ENCODE measurements at regions not wholly inside any gene's neighbourhood (a gene's known extent, or its start where the extent isn't known, plus 50 kb on each side); places are given as distances from the start of the nearest gene placed in this dataset.

GRCh38 chr9:129270205-129270604 lies 92.1 kb upstream of the IER5L start:
- peak; percentile 33 to 58 for DNase-seq (ENCODE audit: low read depth in 2 of 2)

DNA sequence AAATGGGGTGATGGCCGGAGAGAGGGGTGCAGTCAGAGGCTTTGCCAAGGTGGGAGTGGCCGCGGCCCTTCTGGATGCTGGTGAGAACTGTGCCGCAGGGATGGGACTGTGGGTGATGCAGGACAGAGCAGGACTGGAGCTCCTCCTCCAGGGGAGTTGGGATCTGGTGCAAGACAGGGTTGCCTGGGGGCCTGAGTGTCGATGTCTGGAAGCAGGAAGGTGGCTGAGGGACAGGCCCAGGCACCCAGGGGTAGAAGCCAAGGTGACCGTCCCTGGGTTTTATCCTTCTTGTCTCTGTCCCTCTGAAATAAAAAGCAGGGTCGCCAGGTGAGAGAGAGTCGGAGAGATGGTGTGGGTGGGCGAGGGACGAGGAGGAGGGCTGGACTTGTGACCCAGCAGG lies 89.1 kb upstream of the IER5L start:
- DNase-seq (ENCODE audit: low read depth in 2 of 2): no peak

GRCh38 chr9:129266536-129266935 lies 88.5 kb upstream of the IER5L start:
- DNase-seq (ENCODE audit: low read depth in 2 of 2): no peak

DNA sequence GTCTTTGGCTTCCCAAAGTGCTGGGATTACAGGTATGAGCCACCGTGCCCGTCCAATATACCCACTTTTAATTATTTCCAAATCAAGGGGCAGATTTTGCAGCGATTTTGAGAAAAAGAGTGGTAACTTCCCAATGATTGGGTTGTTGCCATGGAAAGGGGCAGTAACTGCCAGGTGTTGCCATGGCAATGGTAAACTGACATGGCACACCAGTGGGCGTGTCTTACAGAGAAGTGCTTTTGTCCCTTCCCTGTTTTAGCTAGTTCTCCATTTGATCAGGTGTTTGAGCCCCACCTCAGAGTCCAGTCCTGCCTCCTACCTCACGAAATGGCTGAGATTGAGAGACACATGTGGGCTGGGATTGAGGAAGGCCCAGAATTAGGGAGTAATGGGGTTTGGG lies 86.3 kb upstream of the IER5L start:
- DNase-seq (ENCODE audit: low read depth in 2 of 2): no peak

- no peak for DNase-seq (ENCODE audit: low read depth in 2 of 2)
These were observed 85.8 kb upstream of the IER5L start for GRCh38 chr9:129263836-129264235.

DNA sequence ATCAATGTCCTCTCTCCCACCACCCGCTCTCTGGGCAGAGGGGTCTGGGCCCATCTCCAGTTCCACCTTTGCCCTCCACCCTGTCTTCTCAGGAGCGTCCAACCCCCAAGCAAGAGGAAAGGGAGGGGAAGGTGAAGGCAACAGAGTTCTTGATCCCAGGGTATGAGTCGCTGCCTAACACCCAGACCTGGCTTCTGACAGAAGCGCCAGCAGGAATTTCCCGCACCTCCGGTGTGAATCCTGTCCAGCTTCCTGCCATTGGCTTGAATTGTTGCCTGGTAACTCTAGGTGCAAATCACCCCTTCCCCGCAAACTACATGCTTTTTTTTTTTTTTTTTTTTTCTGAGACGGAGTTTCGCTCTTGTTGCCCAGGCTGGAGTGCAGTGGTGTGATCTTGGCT lies 84.2 kb upstream of the IER5L start:
- no peak for DNase-seq (ENCODE audit: low read depth in 2 of 2)

GRCh38 chr9:129259375-129259774 lies 81.3 kb upstream of the IER5L start:
- no peak for DNase-seq (ENCODE audit: low read depth in 2 of 2)

DNA sequence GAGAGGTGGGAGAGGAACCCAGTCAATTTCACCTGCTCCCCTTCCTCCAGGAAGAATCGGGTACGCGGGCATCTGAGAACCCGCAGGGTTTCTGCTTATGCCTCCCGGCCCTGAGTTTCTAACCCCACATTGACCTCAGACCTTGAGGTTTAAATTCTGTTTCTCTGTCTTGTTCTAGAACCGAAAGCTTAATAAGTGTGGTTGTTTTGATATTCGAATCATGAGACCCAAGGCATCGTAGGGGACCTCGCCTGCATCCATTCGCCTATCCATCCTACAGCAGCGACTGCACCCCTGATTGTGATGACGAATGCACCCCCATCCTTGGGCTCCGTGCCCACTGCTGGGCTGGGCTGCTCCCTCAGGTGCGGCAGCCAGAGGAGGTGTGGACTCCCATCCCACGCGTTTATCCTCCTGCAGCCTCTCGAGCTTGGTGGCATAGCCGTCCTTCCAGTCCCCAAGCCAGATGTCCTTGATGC lies 80.8 kb upstream of the IER5L start:
- DNase-seq (ENCODE audit: low read depth in 2 of 2): no peak

GRCh38 chr9:129258124-129258822 lies 80.2 kb upstream of the IER5L start:
- DNase-seq (ENCODE audit: low read depth in 2 of 2): peak; percentile 89 to 91

DNA sequence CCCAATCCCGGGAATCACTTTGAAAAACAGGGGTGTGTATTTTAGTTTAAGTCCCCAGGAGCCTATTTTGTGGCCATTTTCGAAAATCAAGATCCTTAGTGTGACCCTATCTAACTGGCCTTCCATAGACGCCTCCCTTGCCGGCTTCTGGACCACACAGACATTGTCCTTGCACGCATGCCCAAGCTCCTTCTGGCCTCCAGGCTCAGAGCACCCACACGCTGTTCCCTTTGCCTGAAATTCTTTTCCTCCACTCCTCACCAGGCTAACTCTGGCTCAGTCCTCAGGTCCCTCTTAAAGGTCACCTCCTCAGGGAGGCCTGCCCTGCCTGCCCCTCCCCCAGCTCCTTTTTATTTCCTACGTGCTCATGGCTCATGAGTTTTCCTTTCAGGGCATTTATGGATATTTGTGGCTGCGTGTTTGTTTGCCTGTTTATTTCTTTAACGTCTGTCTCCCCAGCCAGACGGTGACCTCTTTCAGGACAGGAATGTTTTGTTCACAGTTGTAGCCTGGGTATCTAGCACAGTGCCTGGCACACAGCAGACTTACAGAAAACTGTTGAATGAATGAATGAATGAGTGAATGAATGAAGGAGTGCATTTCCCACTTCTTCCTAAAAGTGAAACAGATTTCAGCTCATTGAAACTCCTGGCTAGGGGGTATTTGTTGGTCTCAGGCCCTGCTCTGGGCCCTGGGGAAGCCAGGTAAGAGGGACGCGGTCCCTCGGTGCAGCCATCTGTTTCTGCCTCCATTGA lies 79.1 kb upstream of the IER5L start:
- no peak for DNase-seq (ENCODE audit: low read depth in 2 of 2)

- no peak for DNase-seq (ENCODE audit: low read depth in 2 of 2)
These were observed 76.7 kb upstream of the IER5L start for GRCh38 chr9:129254566-129255287.

- no peak for DNase-seq (ENCODE audit: low read depth in 2 of 2)
These were observed 75.8 kb upstream of the IER5L start for GRCh38 chr9:129253803-129254381.

DNA sequence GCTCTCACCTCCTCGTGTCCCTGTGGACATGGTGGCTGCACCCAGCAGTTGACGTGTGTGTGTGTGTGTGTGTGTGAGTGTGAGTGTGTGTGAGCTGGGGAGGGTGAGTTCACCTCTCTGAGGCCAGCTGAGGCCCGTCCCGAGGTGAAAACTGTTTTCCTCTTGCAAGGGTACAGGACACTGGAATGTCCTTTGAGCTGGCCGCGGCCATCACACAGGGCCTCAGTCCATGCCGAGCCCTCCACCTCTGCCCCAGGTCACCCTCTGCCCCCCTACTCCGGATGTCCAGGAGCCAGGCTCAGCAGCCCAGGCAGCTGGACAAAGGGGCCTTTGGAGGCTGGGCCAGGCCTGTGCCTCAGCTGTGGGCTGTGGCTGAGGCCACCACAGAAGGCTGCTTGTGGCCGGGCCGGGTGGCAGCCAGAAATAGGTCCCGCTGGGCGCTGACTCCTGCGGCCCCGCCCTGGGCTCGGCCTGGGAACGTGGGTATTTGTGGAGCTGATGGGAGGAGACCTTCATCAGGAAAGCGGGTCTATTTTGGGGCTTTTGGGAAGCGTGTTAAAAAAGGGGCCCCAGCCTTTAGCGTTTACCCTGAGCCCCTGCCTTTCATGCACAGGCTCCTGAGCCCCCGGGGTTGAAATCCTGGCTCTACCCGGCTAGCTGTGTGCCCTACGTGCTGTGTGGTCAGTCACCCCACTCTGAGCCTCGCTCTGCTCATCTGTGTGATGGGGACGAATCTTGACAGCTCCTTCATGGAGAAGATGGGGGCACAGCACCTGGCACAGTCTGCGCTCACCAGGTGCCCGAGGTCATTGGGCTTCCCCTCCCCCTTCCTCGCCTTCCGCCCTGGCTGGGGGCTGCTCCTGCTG lies 75.1 kb upstream of the IER5L start:
- no peak for DNase-seq (ENCODE audit: low read depth in 2 of 2)

DNA sequence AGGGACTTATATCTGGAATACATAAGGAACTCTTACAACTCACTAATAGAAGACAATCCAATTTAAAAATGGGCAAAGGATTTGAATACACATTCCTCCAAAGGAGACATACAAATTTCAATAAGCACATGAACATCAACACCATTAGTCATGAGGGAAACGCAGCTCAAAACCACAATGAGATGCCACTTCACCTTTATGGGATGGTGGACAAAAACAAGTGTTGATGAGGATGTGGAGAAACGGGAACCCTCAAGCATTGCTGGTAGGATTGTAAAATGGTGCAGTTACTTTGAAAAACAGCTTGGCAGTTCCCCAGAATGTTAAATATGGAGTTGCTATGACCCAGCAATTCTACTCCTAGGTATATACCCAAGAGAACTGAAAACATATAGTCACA lies 72.7 kb upstream of the IER5L start:
- DNase-seq (ENCODE audit: low read depth in 2 of 2): no peak

- no peak for DNase-seq (ENCODE audit: low read depth in 2 of 2)
These were observed 69.5 kb upstream of the IER5L start for GRCh38 chr9:129247285-129248153.

DNA sequence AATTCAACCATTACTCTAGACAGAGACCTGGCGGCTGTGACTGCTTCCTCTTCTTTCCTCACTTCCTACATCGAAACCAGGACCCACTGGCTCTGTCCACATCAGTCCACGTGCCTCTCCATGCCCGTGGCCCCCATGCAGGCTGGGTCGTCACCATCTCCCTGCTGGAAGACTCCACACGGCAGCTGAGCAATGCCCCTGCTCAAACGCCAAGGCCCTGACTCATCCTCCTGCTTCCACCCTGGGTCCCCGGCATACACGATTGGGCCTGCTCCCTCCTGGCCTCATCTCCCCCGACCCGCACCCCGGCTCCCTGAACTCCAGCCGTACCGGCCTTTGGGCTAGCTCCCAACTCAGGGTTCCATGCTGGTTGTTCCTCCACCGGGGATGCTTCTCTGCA lies 67.2 kb upstream of the IER5L start:
- DNase-seq (ENCODE audit: low read depth in 2 of 2): no peak

DNA sequence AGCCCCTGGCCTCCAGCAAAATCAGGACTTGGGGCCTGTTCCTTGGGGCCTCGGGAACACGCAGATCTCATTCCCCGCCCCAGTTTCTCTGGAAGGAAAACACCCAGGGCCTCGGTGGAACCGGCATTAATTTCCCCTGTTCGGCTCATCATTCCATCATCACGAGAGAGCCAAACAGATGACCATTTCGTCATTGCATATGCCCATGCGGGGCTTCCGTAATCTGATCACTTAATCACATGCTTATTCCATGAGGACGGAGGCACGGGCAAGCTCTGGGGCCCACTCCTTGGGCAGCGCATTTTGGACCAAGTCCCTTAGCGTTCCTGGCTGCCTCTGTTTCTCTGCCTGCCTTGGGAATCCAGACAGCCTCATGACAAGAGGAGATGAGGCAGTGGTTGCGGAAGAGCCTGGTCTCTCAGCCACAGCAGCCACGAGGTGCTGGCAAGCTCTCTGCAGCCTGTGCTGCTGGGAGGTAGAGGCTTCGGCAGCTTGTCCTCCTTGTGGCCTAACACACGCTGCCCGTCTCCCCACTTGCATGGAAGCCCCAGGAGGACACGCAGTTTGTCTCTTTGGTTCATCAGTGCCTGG lies 65.0 kb upstream of the IER5L start:
- no peak for DNase-seq (ENCODE audit: low read depth in 2 of 2)

- no peak for DNase-seq (ENCODE audit: low read depth in 2 of 2)
These were observed 64.3 kb upstream of the IER5L start for GRCh38 chr9:129242191-129242941.

- DNase-seq (ENCODE audit: low read depth in 2 of 2): no peak
These were observed 63.7 kb upstream of the IER5L start for GRCh38 chr9:129241725-129242124.

Data from stimulated activated CD4-positive, alpha-beta T cell treated with anti-CD3 and anti-CD28 coated beads, Interleukin-15, amount 100 ng/mL, for 48 hours (primary cell).